Heart right ventricle (tissue), 16 donors: ENCODE measurements at regions not wholly inside any gene's neighbourhood (a gene's known extent, or its start where the extent isn't known, plus 50 kb on each side); places are given as distances from the start of the nearest gene placed in this dataset.

ENCODE experiments used
- ATAC-seq, 8 donors: fragments of 200-7000 bp; cut with Tn5 transposase; one replicate each; pipeline ENCODE4 v1.9.1; 2020; ENCODE audit warnings: mild to moderate bottlenecking in 8 of 8, moderate library complexity in 8 of 8, moderate number of reproducible peaks in 1 of 8
- DNase-seq, 2 donors: peaks; one replicate each; pipeline ENCODE4 v3.0.0-alpha.2; 2020
- H3K27ac ChIP-seq, 10 donors: fragments of 200-600 bp; sonication (generic) in 2 of 10; one replicate each; pipeline versions ENCODE4 v1.5.0 to v1.8.0; 2020 to 2022; ENCODE audit warnings: mild to moderate bottlenecking in 3 of 10
- H3K27me3 ChIP-seq, 7 donors: fragments of 200-600 bp; one replicate each; pipeline ENCODE4 v1.8.0; 2021 to 2022; ENCODE audit warnings: mild to moderate bottlenecking in 2 of 7
- H3K36me3 ChIP-seq, 9 donors: fragments of 200-600 bp; sonication (generic) in 1 of 9; one replicate each; pipeline versions ENCODE4 v1.5.0 to v1.8.0; 2020 to 2022; ENCODE audit warnings: mild to moderate bottlenecking in 2 of 9
- H3K4me1 ChIP-seq, 9 donors: fragments of 200-600 bp; sonication (generic) in 1 of 9; one replicate each; pipeline versions ENCODE4 v1.5.0 to v1.8.0; 2020 to 2022; ENCODE audit warnings: mild to moderate bottlenecking in 4 of 9
- H3K4me3 ChIP-seq, 10 donors: fragments of 200-600 bp; sonication (generic) in 2 of 10; one replicate each; pipeline versions ENCODE4 v1.5.0 to v1.8.0; 2020 to 2022; ENCODE audit warnings: mild to moderate bottlenecking in 7 of 10, moderate library complexity in 2 of 10
- H3K9me3 ChIP-seq, 11 donors: fragments of 200-600 bp in 10 of 11; sonication (generic) in 2 of 11; one replicate each; pipeline versions ENCODE4 v1.5.0 to v1.8.0; 2013 to 2022; ENCODE audit warnings: mild to moderate bottlenecking in 2 of 11, control low read depth in 1 of 11, moderate library complexity in 1 of 11
- WGBS, 2 donors: extraction: QIAGEN DNeasy Blood & Tissue Kit; methylation state at CpG; one replicate each; pipeline ENCODE4 v1.1.7; 2013; ENCODE audit warnings: inconsistent platforms in 1 of 2; 5-methylcytosine and 5-hydroxymethylcytosine counted together
- intact Hi-C, 10 donors: fragments of 100-400 bp; cut with DNase I; formaldehyde crosslinking; loops; one replicate each; pipeline versions ENCODE4 v1.11.1 to v1.14.2; 2022
- TF ChIP-seq, protein P1 (sequence below), 9 donors: fragments of 200-600 bp; sonication (generic) in 2 of 9; IDR thresholded peaks; one replicate each; pipeline versions ENCODE4 v1.5.0 to v1.8.0; 2021 to 2022; ENCODE audit warnings: antibody characterized with exemption in 9 of 9, mild to moderate bottlenecking in 5 of 9, moderate library complexity in 1 of 9
- donor health status: Arrhythmogenic right ventricular cardiomyopathy.
- donor health status: ischemic (EF 13 %, LVEDD 7.1; RV severe dilation, severe dysfunction).
- donor health status: healthy with polysubstance abuse.
- donor health status: DM: no; HTN: yes; CAD: no.
- donor health status: DM: no; HTN: no; CAD: no.
- donor health status: ischemic (EF 25% LVEDD 6.9; RV normal size, moderate dysfunction).
- donor health status: ischemic (EF 25% LVEDD 5.7; RV mildly dilated, moderate dysfunction).
- donor health status: healthy.
- donor health status: DM: yes; HTN: yes; CAD: no.
- donor health status: Ischemic cardiomyopathy.
- donor health status: ischemic (EF 35%, LVEDD 5.7; RV mildly dilated, moderate dysfunction).
- donor health status: nonischemic (EF 11% LVEDD 7.7; RV severe dilation, severe dysfunction).
- donor health status: DM: yes; HTN: yes; CAD: no.
- donor health status: PGD.
- donor health status: ischemic (EF 29% LVEDD 5.4; RV normal size, mild dysfunction).
- donor health status: nonischemic (EF 23%, LVEDD 6.1; RV moderate dilation, normal function).

DNA sequence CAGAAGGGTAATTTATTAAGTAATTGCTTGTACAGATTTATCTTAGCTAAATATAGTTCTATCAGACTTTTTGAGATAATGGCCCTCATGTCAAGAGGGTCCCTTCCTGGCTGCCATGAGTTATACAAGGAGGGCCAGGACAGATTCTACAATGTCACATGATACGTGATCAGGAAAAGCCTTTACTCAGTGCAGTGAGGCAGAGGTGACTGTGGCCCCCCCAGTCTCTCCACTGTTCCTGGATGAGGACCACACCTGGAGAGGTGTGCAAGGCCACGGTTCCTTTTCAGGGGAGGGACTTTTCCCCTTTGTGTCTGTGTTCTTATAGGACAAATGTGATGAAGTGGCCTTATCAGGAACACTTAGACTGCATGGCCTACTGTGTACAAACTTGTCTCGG lies 54.3 kb upstream of the LRCH1 start:
- Histone ChIP-seq H3K4me1 (peaks cover 0 to 9% (median 0%) of the 10 kb centered on the region in 9 donors), H3K27me3 (no peaks in the 10 kb centered on the region), H3K36me3 (no peaks in the 10 kb centered on the region), H3K9me3 (no peaks in the 10 kb centered on the region), H3K27ac (no peak overlapping the region), H3K4me3 (no peak overlapping the region)
- TF ChIP-seq, protein P1, sequence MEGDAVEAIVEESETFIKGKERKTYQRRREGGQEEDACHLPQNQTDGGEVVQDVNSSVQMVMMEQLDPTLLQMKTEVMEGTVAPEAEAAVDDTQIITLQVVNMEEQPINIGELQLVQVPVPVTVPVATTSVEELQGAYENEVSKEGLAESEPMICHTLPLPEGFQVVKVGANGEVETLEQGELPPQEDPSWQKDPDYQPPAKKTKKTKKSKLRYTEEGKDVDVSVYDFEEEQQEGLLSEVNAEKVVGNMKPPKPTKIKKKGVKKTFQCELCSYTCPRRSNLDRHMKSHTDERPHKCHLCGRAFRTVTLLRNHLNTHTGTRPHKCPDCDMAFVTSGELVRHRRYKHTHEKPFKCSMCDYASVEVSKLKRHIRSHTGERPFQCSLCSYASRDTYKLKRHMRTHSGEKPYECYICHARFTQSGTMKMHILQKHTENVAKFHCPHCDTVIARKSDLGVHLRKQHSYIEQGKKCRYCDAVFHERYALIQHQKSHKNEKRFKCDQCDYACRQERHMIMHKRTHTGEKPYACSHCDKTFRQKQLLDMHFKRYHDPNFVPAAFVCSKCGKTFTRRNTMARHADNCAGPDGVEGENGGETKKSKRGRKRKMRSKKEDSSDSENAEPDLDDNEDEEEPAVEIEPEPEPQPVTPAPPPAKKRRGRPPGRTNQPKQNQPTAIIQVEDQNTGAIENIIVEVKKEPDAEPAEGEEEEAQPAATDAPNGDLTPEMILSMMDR (IDR thresholded peaks at IDR 0.05): no peak
- DNase-seq (no peak), ATAC-seq (no peak)
- 61 to 70% methylated on average over 3 of the region's 3 CpGs for WGBS, 2 donors
- intact Hi-C loops: loop anchor here in 2 of 10 donors (10.0 kb wide), 1 partner anchor 46 kb away; no protein-coding TSS in a partner anchor

DNA sequence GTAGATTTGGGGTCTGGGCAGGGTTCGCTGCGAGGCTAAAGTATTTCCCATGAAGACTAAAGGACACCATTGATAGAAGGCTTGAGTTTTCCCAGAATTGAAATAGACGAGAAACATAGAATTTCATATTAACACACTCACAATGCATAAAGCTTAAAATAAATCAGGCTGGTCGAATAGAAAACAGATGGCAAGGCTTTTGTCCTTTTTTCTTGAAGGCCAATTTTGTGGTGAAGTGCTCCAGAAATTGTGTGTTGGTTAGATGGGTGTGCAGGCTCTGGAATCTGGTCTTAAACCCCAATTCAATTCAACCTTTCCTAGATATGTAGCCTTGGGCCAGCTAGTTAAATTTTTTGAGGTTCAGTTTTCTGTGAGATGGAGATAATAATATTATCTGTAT lies 56.9 kb upstream of the LRCH1 start:
- H3K27ac ChIP-seq: no peak overlapping the region
- DNase-seq (no peak), ATAC-seq (no peak)
- H3K4me1 ChIP-seq: peaks cover 0 to 9% (median 0%) of the 10 kb centered on the region in 9 donors
- no peaks in the 10 kb centered on the region for H3K9me3 ChIP-seq
- TF ChIP-seq, protein P1 (IDR thresholded peaks at IDR 0.05): no peak
- H3K27me3 ChIP-seq: no peaks in the 10 kb centered on the region
- H3K4me3 ChIP-seq: no peak overlapping the region
- WGBS, 2 donors: 91 to 92% methylated on average over 4 of the region's 4 CpGs
- no peaks in the 10 kb centered on the region for H3K36me3 ChIP-seq
- intact Hi-C loops: loop anchor here in 2 of 10 donors (10.0 kb wide), 1 partner anchor 49 kb away; no protein-coding TSS in a partner anchor

DNA sequence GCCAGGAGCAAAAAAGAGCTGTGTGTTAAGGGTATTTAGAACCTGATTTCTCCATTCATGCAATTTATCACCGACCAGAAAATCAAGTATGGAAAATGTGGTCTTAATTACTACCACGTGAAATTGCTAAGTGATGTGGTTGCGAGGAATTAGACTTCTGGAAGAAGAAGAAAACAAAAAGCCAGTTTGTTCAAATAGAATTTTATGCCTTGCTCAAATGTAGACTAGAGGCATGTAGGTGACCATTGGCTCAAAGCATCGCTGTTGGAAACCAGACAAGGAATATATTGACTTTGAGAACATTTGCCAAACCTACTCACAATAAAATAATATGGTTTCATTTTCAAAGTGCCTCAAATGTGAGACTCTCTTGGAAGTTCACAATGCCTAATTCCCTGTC lies 57.3 kb upstream of the LRCH1 start:
- H3K27ac ChIP-seq: no peak overlapping the region
- TF ChIP-seq, protein P1 (IDR thresholded peaks at IDR 0.05): no peak
- no peaks in the 10 kb centered on the region for H3K27me3 ChIP-seq
- ATAC-seq (no peak), DNase-seq (no peak)
- peaks cover 0 to 9% (median 0%) of the 10 kb centered on the region in 9 donors for H3K4me1 ChIP-seq
- H3K36me3 ChIP-seq: no peaks in the 10 kb centered on the region
- H3K4me3 ChIP-seq: no peak overlapping the region
- WGBS, 2 donors: 89 to 93% methylated on average over 4 of the region's 4 CpGs
- intact Hi-C loops: loop anchor here in 2 of 10 donors (10.0 kb wide), 1 partner anchor 49 kb away; no protein-coding TSS in a partner anchor
- H3K9me3 ChIP-seq: no peaks in the 10 kb centered on the region

DNA sequence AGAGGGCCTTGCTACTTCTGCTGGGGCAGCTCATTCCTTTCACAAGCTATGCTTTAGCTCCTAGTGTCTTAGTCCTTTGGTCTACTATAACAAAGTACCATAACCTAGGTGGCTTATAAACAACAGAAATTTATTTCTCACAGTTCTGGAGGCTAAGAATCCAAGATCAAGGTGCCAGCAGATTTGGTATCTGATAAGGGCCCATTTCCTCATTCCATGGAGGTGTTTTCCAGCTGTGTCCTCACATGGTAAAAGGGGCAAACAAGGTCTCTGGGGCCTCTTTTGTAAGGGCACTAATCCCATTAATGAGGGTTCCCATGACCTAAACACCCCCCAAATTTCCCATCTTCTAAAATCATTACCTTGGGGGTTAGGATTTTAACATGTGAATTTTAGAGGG lies 57.9 kb upstream of the LRCH1 start:
- intact Hi-C loops: loop anchor here in 2 of 10 donors (10.0 kb wide), 1 partner anchor 50 kb away; no protein-coding TSS in a partner anchor
- TF ChIP-seq, protein P1 (IDR thresholded peaks at IDR 0.05): no peak
- Histone ChIP-seq H3K4me1 (peaks cover 0 to 9% (median 0%) of the 10 kb centered on the region in 9 donors), H3K27me3 (no peaks in the 10 kb centered on the region), H3K9me3 (no peaks in the 10 kb centered on the region), H3K4me3 (no peak overlapping the region), H3K36me3 (no peaks in the 10 kb centered on the region), H3K27ac (no peak overlapping the region)
- DNase-seq (no peak), ATAC-seq (no peak)
